ENCODE measurements at regions not wholly inside any gene's neighbourhood (a gene's known extent, or its start where the extent isn't known, plus 50 kb on each side); places are given as distances from the start of the nearest gene placed in this dataset.

GRCh38 chr15:93321881-93322282, 232.9 kb upstream of the RGMA start:
- ChIA-PET POLR2A (ENCODE audit: unreplicated experiment) (no interaction called here), CTCF (no interaction called here)
- no peak overlapping the region for H2AK9ac ChIP-seq (replicated peaks; ENCODE audit: low read depth, low read length, poor library complexity)
- intact Hi-C loops (cut with micrococcal nuclease): no loop called here
- H2BK120ac ChIP-seq (ENCODE audit: low read depth, low read length): no peak overlapping the region
- no peaks in the 10 kb centered on the region for H3K4me1 ChIP-seq (ENCODE audit: control insufficient read depth, insufficient read depth, low read length)
- no peak overlapping the region for H4K5ac ChIP-seq (ENCODE audit: low read depth, low read length)
- H3K9me3 ChIP-seq (ENCODE audit: control insufficient read depth, insufficient read depth, low read length): peaks cover 33% of the 10 kb centered on the region
- H3K14ac ChIP-seq (replicated peaks; ENCODE audit: low read depth, low read length): no peak overlapping the region
- H3K36me3 ChIP-seq (ENCODE audit: control insufficient read depth, insufficient read depth, low read length): no peaks in the 10 kb centered on the region
- ATAC-seq (ENCODE audit: low read depth) (no peak), DNase-seq (no peak)
- H4K20me1 ChIP-seq (ENCODE audit: insufficient read depth, low read length): no peaks in the 10 kb centered on the region
- no peak overlapping the region for H2AFZ ChIP-seq (replicated peaks; ENCODE audit: low read length, poor library complexity)
- H3K9ac ChIP-seq (ENCODE audit: low read depth, low read length): no peak overlapping the region
- H4K8ac ChIP-seq (ENCODE audit: low read depth in 2 of 2, low read length in 2 of 2): no peak overlapping the region
- no peaks in the 10 kb centered on the region for H3K27me3 ChIP-seq (ENCODE audit: control insufficient read depth, insufficient read depth, low read length)
- no peak overlapping the region for H2BK15ac ChIP-seq (ENCODE audit: low read depth, low read length)
- dilution Hi-C loops (cut with HindIII; ENCODE audit: low sequenced_read_pairs, unreplicated experiment): no loop called here
- BruUV-seq (replicated peaks): no TSS peak
- in situ Hi-C loops (cut with MboI; ENCODE audit: low sequenced_read_pairs): no loop called here
- TF ChIP-seq MXI1 (IDR thresholded peaks at IDR 0.05; ENCODE audit: borderline replicate concordance, low read depth, low read length) (no peak), CHD1 (IDR thresholded peaks at IDR 0.05; ENCODE audit: low read depth, low read length) (no peak), NFE2L2 (IDR thresholded peaks at IDR 0.05; ENCODE audit: low read depth, low read length) (no peak), MAFK (IDR thresholded peaks at IDR 0.05; ENCODE audit: low read depth, low read length) (no peak), RAD21 (IDR thresholded peaks at IDR 0.05; ENCODE audit: low read length) (no peak), RFX5 (IDR thresholded peaks at IDR 0.05; ENCODE audit: low read depth, low read length) (no peak), BHLHE40 (IDR thresholded peaks at IDR 0.05; ENCODE audit: low read depth, low read length) (no peak), SMC3 (IDR thresholded peaks at IDR 0.05; ENCODE audit: low read depth, low read length) (no peak), RCOR1 (IDR thresholded peaks at IDR 0.05; ENCODE audit: insufficient replicate concordance, low read length) (no peak), USF2 (IDR thresholded peaks at IDR 0.05; ENCODE audit: low read depth, low read length) (no peak), POLR2A (IDR thresholded peaks at IDR 0.05; ENCODE audit: low read depth, low read length) (no peak)
- H3K18ac ChIP-seq (ENCODE audit: low read depth, low read length): no peak overlapping the region
- H3K27ac ChIP-seq (ENCODE audit: insufficient read depth, low read length): no peak overlapping the region
- no peak overlapping the region for H2BK5ac ChIP-seq (ENCODE audit: low read depth, low read length, poor library complexity, severe bottlenecking)
- no peak overlapping the region for H3K4me2 ChIP-seq (ENCODE audit: low read depth, low read length)
- no peak overlapping the region for H3K4ac ChIP-seq (ENCODE audit: low read depth, low read length)
- H2AK5ac ChIP-seq (ENCODE audit: low read depth, low read length): no peak overlapping the region
- 50% methylated on average over 2 of the region's 9 CpGs; no CpG with 5 or more reads in 1 of the 2 experiments for WGBS, 2 experiments (ENCODE audit: extremely low coverage in 2 of 2, insufficient read length in 1 of 2)
- H3K9me1 ChIP-seq (ENCODE audit: insufficient read depth, low read length): no peaks in the 10 kb centered on the region
- H3K79me1 ChIP-seq (ENCODE audit: low read depth in 1 of 2, low read length in 2 of 2): no peaks in the 10 kb centered on the region
- no peak overlapping the region for H3K4me3 ChIP-seq (ENCODE audit: insufficient read depth, low read depth, low read length)
- no peak overlapping the region for H3K56ac ChIP-seq (ENCODE audit: extremely low read depth, insufficient read depth, low read length)
- H2BK20ac ChIP-seq (ENCODE audit: low read depth, low read length): no peak overlapping the region
- no peak overlapping the region for H3K23ac ChIP-seq (ENCODE audit: low read depth, low read length)
- no peak overlapping the region for H4K91ac ChIP-seq (ENCODE audit: insufficient read depth, low read depth, low read length)
